A673 (cell line): ENCODE measurements at regions not wholly inside any gene's neighbourhood (a gene's known extent, or its start where the extent isn't known, plus 50 kb on each side); places are given as distances from the start of the nearest gene placed in this dataset.

ENCODE experiments used
- BruUV-seq: library from RNA; stranded (reverse); fragments of 400-500 nt; replicated peaks from 2 replicates; lab custom pipeline; 2021; lab: Mats Ljungman, UMichigan
- CTCF ChIA-PET: fragments of 300-600 bp; sonication (Branson Sonifier 250); formaldehyde crosslinking; loops from one replicate; lab custom pipeline; 2022; ENCODE audit warnings: antibody characterized with exemption; lab: Charles Lee
- POLR2A ChIA-PET: fragments of 300-600 bp; sonication (Branson Sonifier 250); formaldehyde crosslinking; loops from one replicate; lab custom pipeline; 2022; ENCODE audit warnings: antibody characterized with exemption; ENCODE audit not compliant: low non-redundant PET; lab: Charles Lee
- DNase-seq: peaks from one replicate; pipeline ENCODE4 v3.0.0-alpha.2; 2015; ENCODE audit warnings: low spot score
- H3K27ac ChIP-seq: fragments of 200-600 bp; sonication (generic); 2 replicates; pipeline ENCODE4 v1.5.1; 2016; ENCODE audit warnings: mixed run types, low read depth, mild to moderate bottlenecking, mixed read lengths, antibody characterized with exemption, low read length; ENCODE audit not compliant: poor library complexity, severe bottlenecking
- H3K27me3 ChIP-seq: fragments of 200-600 bp; sonication (generic); replicated peaks from 2 replicates; pipeline ENCODE4 v1.6.1; 2017; ENCODE audit warnings: mixed run types, low read depth, mild to moderate bottlenecking, mixed read lengths, antibody characterized with exemption, low read length; ENCODE audit not compliant: insufficient read depth, poor library complexity
- H3K36me3 ChIP-seq: fragments of 200-600 bp; sonication (generic); 2 replicates; pipeline ENCODE4 v1.6.1; 2016; ENCODE audit warnings: mixed run types, mild to moderate bottlenecking, mixed read lengths, antibody characterized with exemption, low read length; ENCODE audit not compliant: insufficient read depth, poor library complexity, severe bottlenecking
- H3K4me1 ChIP-seq: fragments of 200-600 bp; sonication (generic); 2 replicates; pipeline ENCODE4 v1.6.1; 2017; ENCODE audit warnings: mixed run types, mild to moderate bottlenecking, mixed read lengths, antibody characterized with exemption, low read length; ENCODE audit not compliant: insufficient read depth, poor library complexity, severe bottlenecking
- H3K4me3 ChIP-seq: fragments of 200-600 bp; sonication (generic); 2 replicates; pipeline ENCODE4 v1.5.1; 2016; ENCODE audit warnings: low read depth, mixed run types, mild to moderate bottlenecking, mixed read lengths, low read length; ENCODE audit not compliant: poor library complexity, severe bottlenecking
- H3K9me3 ChIP-seq: fragments of 200-600 bp; sonication (generic); 2 replicates; pipeline ENCODE4 v1.6.1; 2016; ENCODE audit warnings: mixed run types, low read depth, mild to moderate bottlenecking, mixed read lengths, antibody characterized with exemption, low read length; ENCODE audit not compliant: poor library complexity, severe bottlenecking
- CTCF ChIP-seq: fragments of 300-800, 200-600 bp; sonication (generic); conservative IDR thresholded peaks from 2 replicates; pipeline ENCODE4 v1.5.1; 2017; ENCODE audit warnings: low read depth, mild to moderate bottlenecking, antibody characterized with exemption, low read length, moderate library complexity, mixed read lengths
- EZH2 ChIP-seq: fragments of 200-600 bp; sonication (generic); IDR thresholded peaks from 2 replicates; pipeline ENCODE4 v1.6.1; 2017; ENCODE audit warnings: borderline replicate concordance, low read depth, mild to moderate bottlenecking, mixed read lengths, antibody characterized with exemption, low read length; ENCODE audit not compliant: poor library complexity, severe bottlenecking
- intact Hi-C: fragments of 100-400 bp; cut with micrococcal nuclease; formaldehyde crosslinking; loops from one replicate; pipeline ENCODE4 v1.10.0; 2022; ENCODE audit not compliant: unreplicated experiment

DNA sequence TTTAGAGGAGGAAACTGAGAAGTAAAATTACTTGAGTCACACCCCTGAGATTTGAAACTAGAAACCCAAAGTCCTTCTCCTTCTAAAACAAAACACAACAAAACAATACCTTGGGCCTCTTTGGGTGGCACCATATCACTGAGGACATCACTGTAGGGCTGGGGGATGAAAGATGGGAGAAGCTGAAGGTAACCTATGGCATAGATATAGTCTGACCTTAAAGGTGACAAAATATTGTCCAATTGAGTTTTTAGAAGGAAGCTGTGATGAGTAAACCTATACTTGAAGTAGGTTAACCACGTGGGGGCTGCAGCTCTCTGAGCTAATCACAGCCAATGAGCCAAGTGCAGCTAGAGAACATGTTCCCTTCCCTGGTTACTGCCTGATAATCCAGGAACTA lies 167.4 kb upstream of the CD180 start:
- no peaks in the 10 kb centered on the region for H3K4me1 ChIP-seq
- no peaks in the 10 kb centered on the region for H3K36me3 ChIP-seq
- no peak overlapping the region for H3K4me3 ChIP-seq
- H3K27ac ChIP-seq: no peak overlapping the region
- ChIA-PET CTCF (no interaction called here), POLR2A (no interaction called here)
- H3K9me3 ChIP-seq: no peaks in the 10 kb centered on the region
- no peak for DNase-seq
- H3K27me3 ChIP-seq: no peaks in the 10 kb centered on the region
- BruUV-seq: no TSS peak
- intact Hi-C loops: no loop called here
- TF ChIP-seq CTCF (no peak), EZH2 (no peak)

- Histone ChIP-seq H3K27ac (no peak overlapping the region), H3K4me3 (no peak overlapping the region), H3K4me1 (no peaks in the 10 kb centered on the region), H3K27me3 (no peaks in the 10 kb centered on the region), H3K9me3 (no peaks in the 10 kb centered on the region), H3K36me3 (no peaks in the 10 kb centered on the region)
- TF ChIP-seq EZH2: no peak
- TF ChIP-seq CTCF: no peak
- no TSS peak for BruUV-seq
- no peak for DNase-seq
- ChIA-PET POLR2A (no interaction called here), CTCF (no interaction called here)
- intact Hi-C loops: no loop called here
Observed at GRCh38 chr5:67363180-67363709, 166.6 kb upstream of the CD180 start.

DNA sequence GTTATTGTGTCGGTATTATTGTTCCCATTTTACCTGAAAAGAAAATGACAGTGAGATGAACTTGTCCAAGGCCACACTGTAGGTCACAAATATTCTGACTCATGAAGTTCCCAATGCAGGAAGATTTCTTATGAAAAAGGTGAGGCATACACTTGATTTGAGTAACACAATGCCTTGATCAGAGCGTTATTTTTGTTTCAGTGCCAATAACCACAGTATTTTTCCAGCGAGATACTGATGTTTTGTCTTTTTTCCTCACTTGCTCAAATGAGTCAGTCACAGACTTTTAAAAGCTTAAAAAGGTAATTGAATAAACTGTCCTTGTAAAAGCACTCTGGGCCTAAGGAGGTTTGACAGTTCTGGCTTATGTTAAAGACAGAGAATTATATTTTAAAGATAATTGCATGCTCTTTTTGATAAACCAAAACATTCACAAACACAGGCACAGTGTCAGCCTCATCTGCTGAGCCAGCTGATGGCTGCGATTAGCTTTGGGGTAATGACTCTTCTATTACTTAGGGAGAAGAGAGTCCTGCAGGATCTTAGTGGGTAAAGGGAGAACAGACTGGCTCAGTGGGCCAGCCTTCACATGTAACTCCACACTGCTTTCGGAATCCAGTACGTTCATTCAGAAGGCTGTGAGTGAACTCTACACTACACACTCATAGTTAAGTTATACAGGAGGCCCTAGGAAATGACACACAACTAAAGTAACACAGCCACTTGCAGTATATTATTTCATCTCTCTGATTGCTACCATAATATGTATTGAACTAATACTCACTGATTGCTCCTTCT lies 165.5 kb upstream of the CD180 start:
- no peak for TF ChIP-seq CTCF
- TF ChIP-seq EZH2: no peak
- Histone ChIP-seq H3K4me3 (no peak overlapping the region), H3K36me3 (no peaks in the 10 kb centered on the region), H3K27me3 (no peaks in the 10 kb centered on the region), H3K9me3 (no peaks in the 10 kb centered on the region), H3K4me1 (no peaks in the 10 kb centered on the region), H3K27ac (no peak overlapping the region)
- no TSS peak for BruUV-seq
- ChIA-PET CTCF (no interaction called here), POLR2A (no interaction called here)
- intact Hi-C loops: no loop called here
- DNase-seq: no peak
